Subcutaneous abdominal adipose tissue (tissue), 5 donors: ENCODE measurements at regions not wholly inside any gene's neighbourhood (a gene's known extent, or its start where the extent isn't known, plus 50 kb on each side); places are given as distances from the start of the nearest gene placed in this dataset.
"Not testable (repeated sequence)": the region's sequence is repeated elsewhere in the genome, so short reads cannot be mapped to it uniquely, and the experiment has no call there.

Source experiments
- H3K27ac ChIP-seq: one replicate; pipeline ENCODE4 v1.7.0; 2013; ENCODE audit warnings: low read depth, mild to moderate bottlenecking, inconsistent platforms, low read length, moderate library complexity
- H3K27me3 ChIP-seq, 5 donors: one replicate each; pipeline ENCODE4 v1.7.0; 2013; ENCODE audit warnings: low read length in 5 of 5, inconsistent platforms in 1 of 5; ENCODE audit not compliant: control insufficient read depth in 5 of 5, insufficient read depth in 4 of 5
- H3K36me3 ChIP-seq, 5 donors: one replicate each; pipeline ENCODE4 v1.7.0; 2013; ENCODE audit warnings: low read length in 5 of 5; ENCODE audit not compliant: control insufficient read depth in 5 of 5, insufficient read depth in 5 of 5
- H3K4me1 ChIP-seq, 5 donors: one replicate each; pipeline ENCODE4 v1.7.0; 2013; ENCODE audit warnings: low read length in 5 of 5, mild to moderate bottlenecking in 3 of 5, moderate library complexity in 1 of 5; ENCODE audit not compliant: control insufficient read depth in 5 of 5, insufficient read depth in 5 of 5
- H3K4me3 ChIP-seq, 5 donors: one replicate each; pipeline ENCODE4 v1.7.0; 2013; ENCODE audit warnings: low read length in 5 of 5, low read depth in 1 of 5
- H3K9ac ChIP-seq, 5 donors: one replicate each; pipeline ENCODE4 v1.7.0; 2013; ENCODE audit warnings: low read length in 5 of 5, mild to moderate bottlenecking in 4 of 5, moderate library complexity in 3 of 5
- H3K9me3 ChIP-seq, 5 donors: one replicate each; pipeline ENCODE4 v1.7.0; 2013; ENCODE audit warnings: low read length in 5 of 5; ENCODE audit not compliant: control insufficient read depth in 5 of 5
- donor health status: healthy.
- donor health status: healthy.
- donor health status: healthy.
- donor health status: healthy.
- donor health status: healthy.

DNA sequence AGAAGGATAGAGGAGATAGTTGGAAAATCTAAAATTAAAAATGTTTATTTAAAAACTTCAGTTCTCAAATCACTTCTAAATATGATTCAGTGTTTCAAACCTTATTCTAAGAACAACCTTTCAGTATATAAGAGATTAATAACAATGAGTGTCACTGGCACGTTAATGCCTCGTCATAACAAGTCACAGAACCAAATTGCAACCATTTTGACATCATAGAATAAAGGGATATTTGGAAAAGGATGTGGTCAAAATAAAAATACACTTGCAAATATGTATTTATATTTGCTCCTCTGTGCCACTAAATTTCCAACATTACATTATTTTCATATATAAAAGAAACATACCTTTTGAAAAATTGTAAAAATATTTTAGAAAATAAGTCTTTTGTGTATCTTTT is 1090.6 kb downstream of the SUCLG1 start:
- Histone ChIP-seq H3K9me3 (no peaks in the 10 kb centered on the region), H3K4me3 (no peak overlapping the region), H3K27ac (no peak overlapping the region), H3K4me1 (peaks cover 0 to 18% (median 4%) of the 10 kb centered on the region in 5 donors), H3K36me3 (no peaks in the 10 kb centered on the region), H3K27me3 (no peaks in the 10 kb centered on the region), H3K9ac (no peak overlapping the region)

GRCh38 chr2:83365476-83365875 is 1093.6 kb downstream of the SUCLG1 start:
- Histone ChIP-seq H3K9me3 (peaks cover 0 to 3% (median 0%) of the 10 kb centered on the region in 5 donors), H3K4me1 (peaks cover 0 to 18% (median 4%) of the 10 kb centered on the region in 5 donors)

DNA sequence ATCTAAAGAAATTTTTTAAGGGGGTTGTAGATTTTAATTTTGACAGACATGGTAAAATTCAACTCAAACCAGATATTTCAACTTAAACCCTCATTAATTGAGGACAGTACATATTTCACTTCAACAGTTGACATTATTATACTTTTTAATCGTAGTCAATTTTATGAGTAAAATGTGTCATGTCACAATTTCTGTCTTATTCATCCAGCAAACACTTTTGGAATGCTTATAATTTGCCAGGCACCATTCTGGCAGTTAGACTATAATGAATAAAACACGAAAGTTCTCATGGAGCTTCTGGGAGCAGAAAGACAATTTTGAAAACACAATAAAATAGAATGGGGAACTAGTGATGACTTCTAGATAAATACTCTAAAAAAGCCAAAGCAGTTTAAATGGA is 1094.8 kb downstream of the SUCLG1 start:
- Histone ChIP-seq H3K27me3 (no peaks in the 10 kb centered on the region), H3K4me1 (peaks cover 0 to 18% (median 4%) of the 10 kb centered on the region in 5 donors), H3K36me3 (no peaks in the 10 kb centered on the region), H3K27ac (no peak overlapping the region), H3K9ac (no peak overlapping the region), H3K4me3 (no peak overlapping the region), H3K9me3 (peaks cover 0 to 3% (median 0%) of the 10 kb centered on the region in 5 donors)

More at GRCh38 chr2:83365476-83365875, 1093.6 kb downstream of the SUCLG1 start:
- no peaks in the 10 kb centered on the region for H3K27me3 ChIP-seq
- no peak overlapping the region for H3K4me3 ChIP-seq
- H3K27ac ChIP-seq: no peak overlapping the region
- no peak overlapping the region for H3K9ac ChIP-seq
- H3K36me3 ChIP-seq: no peaks in the 10 kb centered on the region

DNA sequence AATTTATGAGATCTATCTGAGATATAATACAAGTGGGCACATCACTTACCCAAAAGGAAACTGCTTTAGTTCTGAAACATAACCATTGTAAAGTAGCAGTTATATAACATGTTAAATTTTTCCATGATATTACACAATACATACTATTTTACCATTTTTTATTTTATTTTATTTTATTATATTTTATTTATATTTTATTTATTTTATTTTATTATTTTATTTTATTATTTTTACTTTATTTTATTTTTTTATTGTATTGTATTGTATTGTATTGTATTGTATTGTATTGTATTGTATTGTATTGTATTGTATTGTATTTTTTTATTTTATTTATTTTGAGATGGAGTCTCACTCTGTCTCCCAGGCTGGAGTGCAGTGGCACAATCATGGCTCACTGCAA is 1095.9 kb downstream of the SUCLG1 start:
- not testable (repeated sequence) for H3K36me3 ChIP-seq, H3K9me3 ChIP-seq, H3K27me3 ChIP-seq, H3K4me3 ChIP-seq, H3K27ac ChIP-seq, H3K9ac ChIP-seq
- peaks cover 0 to 18% (median 4%) of the 10 kb centered on the region in 5 donors for H3K4me1 ChIP-seq

DNA sequence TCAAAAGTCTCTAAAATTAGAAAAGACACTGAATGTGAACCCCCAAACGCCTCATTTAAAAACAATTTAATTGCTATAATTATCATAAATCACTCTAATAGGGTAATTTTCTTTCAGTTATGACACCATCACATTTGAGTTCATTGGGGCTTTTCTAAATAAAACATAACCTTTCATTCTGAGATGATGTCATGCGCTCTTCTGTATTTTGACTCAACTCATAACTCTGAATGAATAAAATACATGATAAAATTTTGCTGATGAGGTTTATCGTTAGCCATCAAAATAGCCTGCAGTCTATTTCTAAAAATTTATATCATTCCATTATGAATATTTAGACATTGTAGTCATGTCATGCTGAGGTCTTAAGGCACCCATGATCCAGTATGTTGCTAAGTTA is 1099.7 kb downstream of the SUCLG1 start:
- Histone ChIP-seq H3K27ac (no peak overlapping the region), H3K36me3 (no peaks in the 10 kb centered on the region), H3K9ac (no peak overlapping the region), H3K4me1 (no peaks in the 10 kb centered on the region), H3K27me3 (no peaks in the 10 kb centered on the region), H3K4me3 (no peak overlapping the region), H3K9me3 (peaks cover 0 to 3% (median 0%) of the 10 kb centered on the region in 5 donors)

GRCh38 chr2:83342860-83343329 is 1116.2 kb downstream of the SUCLG1 start:
- Histone ChIP-seq H3K9me3 (no peaks in the 10 kb centered on the region), H3K27me3 (no peaks in the 10 kb centered on the region), H3K9ac (no peak overlapping the region), H3K4me1 (no peaks in the 10 kb centered on the region), H3K36me3 (no peaks in the 10 kb centered on the region), H3K4me3 (no peak overlapping the region), H3K27ac (no peak overlapping the region)

- no peak overlapping the region for H3K27ac ChIP-seq
- no peaks in the 10 kb centered on the region for H3K4me1 ChIP-seq
- H3K36me3 ChIP-seq: no peaks in the 10 kb centered on the region
- H3K9me3 ChIP-seq: no peaks in the 10 kb centered on the region
- no peak overlapping the region for H3K9ac ChIP-seq
- no peaks in the 10 kb centered on the region for H3K27me3 ChIP-seq
- H3K4me3 ChIP-seq: no peak overlapping the region
Observed at GRCh38 chr2:83340424-83340823, 1118.7 kb downstream of the SUCLG1 start.

DNA sequence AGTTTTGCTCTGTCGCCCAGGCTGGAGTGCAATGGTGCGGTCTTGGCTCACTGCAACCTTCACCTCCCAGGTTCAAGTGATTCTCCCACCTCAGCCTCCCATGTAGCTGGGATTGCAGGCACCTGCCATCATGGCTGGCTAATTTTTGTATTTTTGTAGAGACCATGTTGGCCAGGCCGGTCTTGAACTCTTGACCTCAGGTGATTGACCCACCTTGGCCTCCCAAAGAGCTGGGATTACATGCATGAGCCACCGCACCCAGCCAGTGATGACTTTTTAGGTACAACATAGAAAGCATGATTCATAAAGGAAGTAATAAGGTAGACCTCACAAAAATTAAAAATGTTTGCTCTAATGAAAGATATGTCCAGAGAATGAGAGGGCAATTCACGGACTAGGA is 1119.1 kb downstream of the SUCLG1 start:
- not testable (repeated sequence) for H3K36me3 ChIP-seq, H3K4me1 ChIP-seq, H3K9me3 ChIP-seq, H3K27me3 ChIP-seq, H3K4me3 ChIP-seq, H3K9ac ChIP-seq, H3K27ac ChIP-seq

- Histone ChIP-seq H3K36me3 (no peaks in the 10 kb centered on the region), H3K9ac (no peak overlapping the region), H3K27me3 (no peaks in the 10 kb centered on the region), H3K4me3 (no peak overlapping the region), H3K27ac (no peak overlapping the region), H3K9me3 (no peaks in the 10 kb centered on the region), H3K4me1 (no peaks in the 10 kb centered on the region)
Observed at GRCh38 chr2:83331810-83332209, 1127.3 kb downstream of the SUCLG1 start.

- H3K36me3 ChIP-seq: no peaks in the 10 kb centered on the region
- H3K27ac ChIP-seq: no peak overlapping the region
- H3K4me1 ChIP-seq: no peaks in the 10 kb centered on the region
- no peak overlapping the region for H3K9ac ChIP-seq
- no peaks in the 10 kb centered on the region for H3K27me3 ChIP-seq
- H3K4me3 ChIP-seq: no peak overlapping the region
- no peaks in the 10 kb centered on the region for H3K9me3 ChIP-seq
Observed at GRCh38 chr2:83323038-83323437, 1136.0 kb downstream of the SUCLG1 start.

DNA sequence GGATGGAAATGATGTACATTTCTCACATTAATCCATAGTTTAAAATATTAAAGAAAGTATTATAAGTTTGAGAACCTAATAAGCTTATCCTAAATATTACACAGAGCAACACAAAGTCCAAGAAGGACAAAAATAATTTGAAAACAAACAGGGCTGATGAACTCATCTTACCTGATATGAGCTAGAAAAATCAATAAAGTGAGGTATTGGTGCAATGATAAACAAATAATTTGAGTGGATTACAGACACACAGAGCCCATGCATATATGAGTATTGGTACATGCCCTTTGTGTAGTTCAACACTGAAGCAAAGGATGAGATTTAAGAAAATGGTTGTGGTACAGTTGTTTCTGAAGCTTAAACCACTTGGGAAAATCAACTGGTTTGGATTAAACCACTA is 1139.0 kb downstream of the SUCLG1 start:
- Histone ChIP-seq H3K4me3 (no peak overlapping the region), H3K27me3 (no peaks in the 10 kb centered on the region), H3K36me3 (no peaks in the 10 kb centered on the region), H3K9ac (no peak overlapping the region), H3K9me3 (no peaks in the 10 kb centered on the region), H3K4me1 (no peaks in the 10 kb centered on the region), H3K27ac (no peak overlapping the region)
